ENCODE measurements at regions not wholly inside any gene's neighbourhood (a gene's known extent, or its start where the extent isn't known, plus 50 kb on each side); places are given as distances from the start of the nearest gene placed in this dataset.

DNA sequence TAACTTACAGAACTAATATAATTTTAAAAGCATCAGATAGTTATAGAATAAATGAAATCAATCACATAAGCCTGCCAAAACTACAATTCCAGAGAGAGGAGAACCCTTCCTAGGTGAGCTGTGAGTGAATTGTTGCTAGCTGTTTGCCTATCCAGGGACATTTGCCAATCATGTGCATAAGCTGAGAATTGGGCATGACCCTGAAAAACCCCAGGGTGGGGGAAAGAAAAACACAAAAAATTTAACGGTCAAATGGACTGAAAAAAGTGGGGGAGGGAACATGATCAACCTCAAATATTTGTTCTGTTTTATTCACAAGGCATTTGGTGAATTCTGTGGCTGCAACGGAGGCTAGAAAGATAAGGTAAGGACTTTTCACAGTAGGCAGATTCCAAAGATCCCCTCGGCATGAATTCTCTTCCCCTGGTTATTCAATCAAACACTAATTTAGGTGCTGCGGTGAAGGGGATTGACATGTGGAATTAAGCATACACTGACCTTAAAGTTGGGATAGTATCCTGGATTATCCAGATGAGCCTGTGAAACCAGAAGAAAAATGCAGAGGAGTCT, 203.9 kb upstream of the RGPD4 start:
- Histone ChIP-seq H3K4me1 (replicated peaks; ENCODE audit: insufficient read depth) (no peaks in the 10 kb centered on the region), H3K36me3 (ENCODE audit: low read depth) (no peaks in the 10 kb centered on the region), H3K27me3 (ENCODE audit: insufficient read depth, low read depth) (no peaks in the 10 kb centered on the region), H3K9me3 (ENCODE audit: insufficient read depth, low read depth) (no peaks in the 10 kb centered on the region), H3K4me2 (no peak overlapping the region), H3K27ac (no peak overlapping the region), H3F3A (ENCODE audit: insufficient read depth, low read depth) (no peaks in the 10 kb centered on the region), H3K4me3 (no peak overlapping the region), H4K20me1 (ENCODE audit: insufficient read depth) (no peaks in the 10 kb centered on the region), H2AFZ (no peak overlapping the region), H3K79me2 (ENCODE audit: low read depth) (no peaks in the 10 kb centered on the region), H3K9me2 (ENCODE audit: insufficient read depth) (no peaks in the 10 kb centered on the region)
- BruUV-seq (replicated peaks), result no TSS peak
- POLR2A ChIA-PET (ENCODE audit: unreplicated experiment), result no interaction called here
- no peak for TF ChIP-seq EZH2 (IDR thresholded peaks at IDR 0.05; ENCODE audit: low read depth)
- TF ChIP-seq, protein P1, sequence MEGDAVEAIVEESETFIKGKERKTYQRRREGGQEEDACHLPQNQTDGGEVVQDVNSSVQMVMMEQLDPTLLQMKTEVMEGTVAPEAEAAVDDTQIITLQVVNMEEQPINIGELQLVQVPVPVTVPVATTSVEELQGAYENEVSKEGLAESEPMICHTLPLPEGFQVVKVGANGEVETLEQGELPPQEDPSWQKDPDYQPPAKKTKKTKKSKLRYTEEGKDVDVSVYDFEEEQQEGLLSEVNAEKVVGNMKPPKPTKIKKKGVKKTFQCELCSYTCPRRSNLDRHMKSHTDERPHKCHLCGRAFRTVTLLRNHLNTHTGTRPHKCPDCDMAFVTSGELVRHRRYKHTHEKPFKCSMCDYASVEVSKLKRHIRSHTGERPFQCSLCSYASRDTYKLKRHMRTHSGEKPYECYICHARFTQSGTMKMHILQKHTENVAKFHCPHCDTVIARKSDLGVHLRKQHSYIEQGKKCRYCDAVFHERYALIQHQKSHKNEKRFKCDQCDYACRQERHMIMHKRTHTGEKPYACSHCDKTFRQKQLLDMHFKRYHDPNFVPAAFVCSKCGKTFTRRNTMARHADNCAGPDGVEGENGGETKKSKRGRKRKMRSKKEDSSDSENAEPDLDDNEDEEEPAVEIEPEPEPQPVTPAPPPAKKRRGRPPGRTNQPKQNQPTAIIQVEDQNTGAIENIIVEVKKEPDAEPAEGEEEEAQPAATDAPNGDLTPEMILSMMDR (conservative IDR thresholded peaks at IDR 0.05), result no peak
- no peak for DNase-seq
- intact Hi-C loops (cut with micrococcal nuclease; ENCODE audit: unreplicated experiment), result no loop called here
- CTCF ChIA-PET, result no interaction called here

DNA sequence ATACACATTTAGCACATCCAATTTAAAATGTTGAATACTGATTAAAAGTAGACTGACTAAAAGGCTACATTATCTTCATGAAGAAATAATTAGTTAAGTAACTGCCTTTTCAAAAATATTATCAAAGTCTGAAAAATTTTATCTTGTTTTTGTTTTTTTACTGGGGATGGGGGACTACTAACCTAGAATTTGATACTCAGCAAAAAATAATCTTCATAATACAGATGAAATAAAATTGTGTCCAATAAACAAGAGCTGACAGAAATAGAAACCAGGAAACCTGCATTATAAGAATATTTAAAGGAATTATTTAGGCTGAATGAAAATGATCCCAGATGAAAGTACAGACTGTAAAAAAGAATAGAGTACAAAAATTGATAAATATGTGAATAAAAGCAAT, 200.7 kb upstream of the RGPD4 start:
- Histone ChIP-seq H3K27me3 (ENCODE audit: insufficient read depth, low read depth) (no peaks in the 10 kb centered on the region), H3K4me2 (no peak overlapping the region), H3F3A (ENCODE audit: insufficient read depth, low read depth) (no peaks in the 10 kb centered on the region), H3K4me1 (replicated peaks; ENCODE audit: insufficient read depth) (no peaks in the 10 kb centered on the region), H3K4me3 (no peak overlapping the region), H3K9me2 (ENCODE audit: insufficient read depth) (no peaks in the 10 kb centered on the region), H3K27ac (no peak overlapping the region), H4K20me1 (ENCODE audit: insufficient read depth) (no peaks in the 10 kb centered on the region), H3K79me2 (ENCODE audit: low read depth) (no peaks in the 10 kb centered on the region), H3K36me3 (ENCODE audit: low read depth) (no peaks in the 10 kb centered on the region), H3K9me3 (ENCODE audit: insufficient read depth, low read depth) (no peaks in the 10 kb centered on the region), H2AFZ (no peak overlapping the region)
- ChIA-PET POLR2A (ENCODE audit: unreplicated experiment) (no interaction called here), CTCF (no interaction called here)
- TF ChIP-seq EZH2 (IDR thresholded peaks at IDR 0.05; ENCODE audit: low read depth), result no peak
- TF ChIP-seq, protein P1 (conservative IDR thresholded peaks at IDR 0.05), result no peak
- intact Hi-C loops (cut with micrococcal nuclease; ENCODE audit: unreplicated experiment), result no loop called here
- no TSS peak for BruUV-seq (replicated peaks)
- no peak for DNase-seq

DNA sequence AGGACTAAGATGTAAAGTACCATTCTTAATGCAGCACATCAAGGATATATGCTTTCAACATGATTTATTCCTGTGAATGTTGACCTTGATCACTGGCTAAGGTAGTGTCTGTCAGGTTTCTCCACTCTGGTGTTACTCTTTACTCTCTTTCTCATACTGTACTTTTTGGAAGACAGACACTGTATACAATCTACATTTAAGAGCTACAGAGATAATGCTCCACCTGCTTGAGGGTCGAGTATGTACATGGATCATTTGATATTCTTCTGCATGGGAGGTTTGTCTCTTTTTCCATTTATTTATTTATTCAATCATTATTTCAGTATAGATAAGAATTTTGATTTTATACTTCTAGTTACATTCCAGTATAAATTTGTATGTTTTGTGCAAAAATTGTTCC, 199.5 kb upstream of the RGPD4 start:
- H3K27ac ChIP-seq, result no peak overlapping the region
- ChIA-PET CTCF (no interaction called here), POLR2A (ENCODE audit: unreplicated experiment) (no interaction called here)
- H3K36me3 ChIP-seq (ENCODE audit: low read depth), result no peaks in the 10 kb centered on the region
- no peak for DNase-seq
- no peaks in the 10 kb centered on the region for H3K9me2 ChIP-seq (ENCODE audit: insufficient read depth)
- no peaks in the 10 kb centered on the region for H3K27me3 ChIP-seq (ENCODE audit: insufficient read depth, low read depth)
- H3K4me3 ChIP-seq, result no peak overlapping the region
- H3K9me3 ChIP-seq (ENCODE audit: insufficient read depth, low read depth), result no peaks in the 10 kb centered on the region
- intact Hi-C loops (cut with micrococcal nuclease; ENCODE audit: unreplicated experiment), result no loop called here
- no peaks in the 10 kb centered on the region for H4K20me1 ChIP-seq (ENCODE audit: insufficient read depth)
- H3F3A ChIP-seq (ENCODE audit: insufficient read depth, low read depth), result no peaks in the 10 kb centered on the region
- H3K4me2 ChIP-seq, result no peak overlapping the region
- H2AFZ ChIP-seq, result no peak overlapping the region
- BruUV-seq (replicated peaks), result no TSS peak
- no peaks in the 10 kb centered on the region for H3K4me1 ChIP-seq (replicated peaks; ENCODE audit: insufficient read depth)
- H3K79me2 ChIP-seq (ENCODE audit: low read depth), result no peaks in the 10 kb centered on the region
- TF ChIP-seq, protein P1 (conservative IDR thresholded peaks at IDR 0.05), result no peak
- TF ChIP-seq EZH2 (IDR thresholded peaks at IDR 0.05; ENCODE audit: low read depth), result no peak
